Lower leg skin (tissue), 3 donors: ENCODE measurements at regions not wholly inside any gene's neighbourhood (a gene's known extent, or its start where the extent isn't known, plus 50 kb on each side); places are given as distances from the start of the nearest gene placed in this dataset.

Source experiments
- POLR2A ChIP-seq, 2 donors: fragments of 450-650 bp; IDR thresholded peaks; one replicate each; pipeline ENCODE4 v1.6.1; 2016 to 2017; ENCODE audit warnings: antibody characterized with exemption in 2 of 2, mild to moderate bottlenecking in 1 of 2, moderate library complexity in 1 of 2
- TF ChIP-seq, protein P1 (sequence below), 3 donors: fragments of 450-650 bp; IDR thresholded peaks; one replicate each; pipeline ENCODE4 v1.5.1; 2016; ENCODE audit warnings: antibody characterized with exemption in 3 of 3, mild to moderate bottlenecking in 3 of 3, moderate library complexity in 2 of 3

DNA sequence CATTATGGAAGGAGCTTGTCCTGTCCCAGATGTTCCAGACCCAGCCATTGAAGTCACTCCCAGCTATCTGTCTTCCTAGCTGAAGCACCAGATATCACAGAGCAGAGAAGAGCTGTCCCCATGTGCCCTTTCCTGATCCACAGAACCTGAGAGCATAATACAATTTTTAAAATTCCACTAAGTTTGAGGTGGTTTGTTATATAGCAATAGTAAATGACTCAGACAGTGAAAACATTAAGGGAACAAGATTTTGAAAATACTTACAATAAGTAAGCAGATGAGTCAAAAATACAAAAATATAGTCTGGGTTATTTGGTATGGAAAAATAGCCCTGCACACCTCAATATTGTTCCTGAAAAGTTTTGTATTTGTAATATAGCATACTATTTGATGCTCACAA is 85.8 kb upstream of the GLS start:
- TF ChIP-seq, protein P1, sequence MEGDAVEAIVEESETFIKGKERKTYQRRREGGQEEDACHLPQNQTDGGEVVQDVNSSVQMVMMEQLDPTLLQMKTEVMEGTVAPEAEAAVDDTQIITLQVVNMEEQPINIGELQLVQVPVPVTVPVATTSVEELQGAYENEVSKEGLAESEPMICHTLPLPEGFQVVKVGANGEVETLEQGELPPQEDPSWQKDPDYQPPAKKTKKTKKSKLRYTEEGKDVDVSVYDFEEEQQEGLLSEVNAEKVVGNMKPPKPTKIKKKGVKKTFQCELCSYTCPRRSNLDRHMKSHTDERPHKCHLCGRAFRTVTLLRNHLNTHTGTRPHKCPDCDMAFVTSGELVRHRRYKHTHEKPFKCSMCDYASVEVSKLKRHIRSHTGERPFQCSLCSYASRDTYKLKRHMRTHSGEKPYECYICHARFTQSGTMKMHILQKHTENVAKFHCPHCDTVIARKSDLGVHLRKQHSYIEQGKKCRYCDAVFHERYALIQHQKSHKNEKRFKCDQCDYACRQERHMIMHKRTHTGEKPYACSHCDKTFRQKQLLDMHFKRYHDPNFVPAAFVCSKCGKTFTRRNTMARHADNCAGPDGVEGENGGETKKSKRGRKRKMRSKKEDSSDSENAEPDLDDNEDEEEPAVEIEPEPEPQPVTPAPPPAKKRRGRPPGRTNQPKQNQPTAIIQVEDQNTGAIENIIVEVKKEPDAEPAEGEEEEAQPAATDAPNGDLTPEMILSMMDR (IDR thresholded peaks at IDR 0.05), result no peak
- no peak for TF ChIP-seq POLR2A (IDR thresholded peaks at IDR 0.05)
